Upper lobe of left lung (tissue), 6 donors: ENCODE measurements at regions not wholly inside any gene's neighbourhood (a gene's known extent, or its start where the extent isn't known, plus 50 kb on each side); places are given as distances from the start of the nearest gene placed in this dataset.

Source experiments
- ATAC-seq, 2 donors: fragments of 200-7000 bp; cut with Tn5 transposase; one replicate each; pipeline ENCODE4 v1.9.1; 2022; ENCODE audit warnings: mild to moderate bottlenecking in 2 of 2, moderate library complexity in 2 of 2; ENCODE audit not compliant: low FRiP score in 2 of 2
- DNase-seq, 2 donors: peaks; one replicate each; pipeline ENCODE4 v3.0.0-alpha.2; 2019 to 2020
- H3K27ac ChIP-seq, 4 donors: fragments of 200-600 bp; sonication (generic); one replicate each; pipeline ENCODE4 v1.5.1; 2016 to 2019
- H3K27me3 ChIP-seq, 4 donors: fragments of 200-600 bp; sonication (generic); one replicate each; pipeline ENCODE4 v1.5.1; 2017 to 2019
- H3K36me3 ChIP-seq, 4 donors: fragments of 200-600 bp; sonication (generic); one replicate each; pipeline ENCODE4 v1.5.1; 2016 to 2019
- H3K4me1 ChIP-seq, 4 donors: fragments of 200-600 bp; sonication (generic); one replicate each; pipeline ENCODE4 v1.5.1; 2018 to 2019
- H3K4me3 ChIP-seq, 4 donors: fragments of 200-600 bp; sonication (generic); one replicate each; pipeline ENCODE4 v1.5.1; 2017 to 2019; ENCODE audit warnings: mild to moderate bottlenecking in 2 of 4, moderate library complexity in 1 of 4
- H3K9me3 ChIP-seq, 4 donors: fragments of 200-600 bp; sonication (generic); one replicate each; pipeline ENCODE4 v1.5.1; 2018 to 2019
- CTCF ChIP-seq, 6 experiments: fragments of 450-650 bp in 4 of 6; fragments of 200-600 bp in 2 of 6; sonication (generic) in 2 of 6; IDR thresholded peaks; one replicate each; pipeline ENCODE4 v1.5.1; 2016 to 2019; ENCODE audit warnings: antibody characterized with exemption in 6 of 6
- EP300 ChIP-seq, 4 donors: sonication (generic); formaldehyde crosslinking; IDR thresholded peaks; one replicate each; pipeline ENCODE4 v1.5.1; 2017; ENCODE audit warnings: antibody characterized with exemption in 4 of 4, control low read depth in 2 of 4
- POLR2A ChIP-seq, 4 donors: fragments of 450-650 bp; IDR thresholded peaks; one replicate each; pipeline ENCODE4 v1.5.1; 2016 to 2017; ENCODE audit warnings: antibody characterized with exemption in 4 of 4, mild to moderate bottlenecking in 2 of 4
- POLR2AphosphoS5 ChIP-seq, 2 donors: sonication (generic); formaldehyde crosslinking; IDR thresholded peaks; one replicate each; pipeline ENCODE4 v1.5.1; 2017; ENCODE audit warnings: antibody characterized with exemption in 2 of 2
- WGBS, 2 donors: methylation state at CpG; one replicate each; pipeline ENCODE4 v1.1.5; 2017 to 2018; 5-methylcytosine and 5-hydroxymethylcytosine counted together
- donor health status: DM: no; HTN: no; CAD: no; lungs with moderate emphysema.
- donor health status: DM: no; HTN: yes; CAD: no; lungs with severe emphysema.

- ATAC-seq = no peak
Observed at GRCh38 chr7:132072873-132073272, 503.4 kb downstream of the PLXNA4 start.

GRCh38 chr7:132072165-132072564, 504.1 kb downstream of the PLXNA4 start:
- TF ChIP-seq POLR2A (IDR thresholded peaks at IDR 0.05) = no peak
- no peak overlapping the region for H3K4me3 ChIP-seq
- H3K36me3 ChIP-seq = no peaks in the 10 kb centered on the region
- DNase-seq (no peak), ATAC-seq (no peak)
- H3K4me1 ChIP-seq = no peaks in the 10 kb centered on the region
- WGBS, 2 donors = 71 to 89% methylated on average over 4 of the region's 4 CpGs
- no peaks in the 10 kb centered on the region for H3K27me3 ChIP-seq
- no peaks in the 10 kb centered on the region for H3K9me3 ChIP-seq
- no peak overlapping the region for H3K27ac ChIP-seq

More at GRCh38 chr7:132072873-132073272, 503.4 kb downstream of the PLXNA4 start:
- DNase-seq = no peak
- no peak overlapping the region for H3K27ac ChIP-seq
- H3K27me3 ChIP-seq = no peaks in the 10 kb centered on the region
- no peaks in the 10 kb centered on the region for H3K4me1 ChIP-seq
- no peaks in the 10 kb centered on the region for H3K9me3 ChIP-seq
- H3K36me3 ChIP-seq = no peaks in the 10 kb centered on the region
- no peak overlapping the region for H3K4me3 ChIP-seq
- TF ChIP-seq EP300 (IDR thresholded peaks at IDR 0.05) = no peak
- no peak for TF ChIP-seq CTCF (IDR thresholded peaks at IDR 0.05)
- TF ChIP-seq POLR2AphosphoS5 (IDR thresholded peaks at IDR 0.05) = no peak
- TF ChIP-seq POLR2A (IDR thresholded peaks at IDR 0.05) = no peak

- ATAC-seq (no peak), DNase-seq (no peak)
- Histone ChIP-seq H3K27ac (no peak overlapping the region), H3K4me3 (no peak overlapping the region), H3K36me3 (no peaks in the 10 kb centered on the region), H3K4me1 (no peaks in the 10 kb centered on the region), H3K27me3 (no peaks in the 10 kb centered on the region), H3K9me3 (no peaks in the 10 kb centered on the region)
- WGBS, 2 donors = 57 to 87% methylated on average over 4 of the region's 4 CpGs
- no peak for TF ChIP-seq CTCF (IDR thresholded peaks at IDR 0.05)
- no peak for TF ChIP-seq POLR2AphosphoS5 (IDR thresholded peaks at IDR 0.05)
- TF ChIP-seq POLR2A (IDR thresholded peaks at IDR 0.05) = no peak
- TF ChIP-seq EP300 (IDR thresholded peaks at IDR 0.05) = no peak
Observed at GRCh38 chr7:132069306-132069705, 507.0 kb downstream of the PLXNA4 start.

- DNase-seq (peak in 1 of 2 donors; percentile 38), ATAC-seq (peak in 1 of 2 donors; percentile 45)
- no peaks in the 10 kb centered on the region for H3K27me3 ChIP-seq
- H3K4me3 ChIP-seq = no peak overlapping the region
- TF ChIP-seq POLR2A (IDR thresholded peaks at IDR 0.05) (no peak), CTCF (IDR thresholded peaks at IDR 0.05) (no peak), EP300 (IDR thresholded peaks at IDR 0.05) (no peak), POLR2AphosphoS5 (IDR thresholded peaks at IDR 0.05) (no peak)
- peak overlapping the region in 1 of 4 donors; percentile 34 for H3K27ac ChIP-seq
- 52 to 58% methylated on average over 12 of the region's 12 CpGs for WGBS, 2 donors
- no peaks in the 10 kb centered on the region for H3K4me1 ChIP-seq
- H3K36me3 ChIP-seq = no peaks in the 10 kb centered on the region
- no peaks in the 10 kb centered on the region for H3K9me3 ChIP-seq
Observed at GRCh38 chr7:132066761-132067171, 509.5 kb downstream of the PLXNA4 start.

- no peaks in the 10 kb centered on the region for H3K36me3 ChIP-seq
- no peak for DNase-seq
- no peaks in the 10 kb centered on the region for H3K27me3 ChIP-seq
- TF ChIP-seq CTCF (IDR thresholded peaks at IDR 0.05) = no peak
- no peak for TF ChIP-seq POLR2AphosphoS5 (IDR thresholded peaks at IDR 0.05)
- TF ChIP-seq POLR2A (IDR thresholded peaks at IDR 0.05) = no peak
- no peak for TF ChIP-seq EP300 (IDR thresholded peaks at IDR 0.05)
- WGBS, 2 donors = 66 to 75% methylated on average over 5 of the region's 5 CpGs
- no peak overlapping the region for H3K4me3 ChIP-seq
- H3K9me3 ChIP-seq = no peaks in the 10 kb centered on the region
- H3K4me1 ChIP-seq = no peaks in the 10 kb centered on the region
- no peak for ATAC-seq
- H3K27ac ChIP-seq = peak overlapping the region in 1 of 4 donors; percentile 34
Observed at GRCh38 chr7:132065989-132066603, 509.7 kb upstream of the PODXL start.
